Loucy (cell line): ENCODE measurements at regions not wholly inside any gene's neighbourhood (a gene's known extent, or its start where the extent isn't known, plus 50 kb on each side); places are given as distances from the start of the nearest gene placed in this dataset.

Experiments used
- H2AFZ ChIP-seq: fragments of 200-600 bp; sonication (generic); 2 replicates; pipeline ENCODE4 v1.6.0; 2016; ENCODE audit warnings: antibody characterized with exemption, mild to moderate bottlenecking, low read length, moderate library complexity
- H3F3A ChIP-seq: fragments of 200-600 bp; 2 replicates; pipeline ENCODE4 v1.6.0; 2016; ENCODE audit warnings: antibody characterized with exemption, low read depth, mild to moderate bottlenecking
- H3K27me3 ChIP-seq: fragments of 200-600 bp; sonication (generic); 2 replicates; pipeline ENCODE4 v1.6.1; 2014; ENCODE audit warnings: low read length, mild to moderate bottlenecking; ENCODE audit not compliant: insufficient read depth, poor library complexity, severe bottlenecking
- H3K36me3 ChIP-seq: fragments of 200-600 bp; sonication (generic); 2 replicates; pipeline ENCODE4 v1.6.1; 2016; ENCODE audit warnings: low read length; ENCODE audit not compliant: insufficient read depth
- H3K4me1 ChIP-seq: fragments of 200-600 bp; sonication (generic); 2 replicates; pipeline ENCODE4 v1.5.1; 2014; ENCODE audit warnings: low read length, mild to moderate bottlenecking; ENCODE audit not compliant: insufficient read depth, poor library complexity, severe bottlenecking
- H3K4me2 ChIP-seq: fragments of 200-600 bp; sonication (generic); 2 replicates; pipeline ENCODE4 v1.6.0; 2014; ENCODE audit warnings: antibody characterized with exemption, low read length, low read depth, mild to moderate bottlenecking; ENCODE audit not compliant: poor library complexity, severe bottlenecking
- H3K4me3 ChIP-seq: fragments of 200-600 bp; sonication (generic); 2 replicates; pipeline ENCODE4 v1.5.1; 2014; ENCODE audit warnings: low read length, mild to moderate bottlenecking, mixed read lengths; ENCODE audit not compliant: poor library complexity, severe bottlenecking
- H3K79me2 ChIP-seq: fragments of 200-600 bp; sonication (generic); 2 replicates; pipeline ENCODE4 v1.6.1; 2014; ENCODE audit warnings: low read length; ENCODE audit not compliant: insufficient read depth
- H3K9ac ChIP-seq: fragments of 200-600 bp; sonication (generic); 2 replicates; pipeline ENCODE4 v1.6.0; 2014; ENCODE audit warnings: mild to moderate bottlenecking, low read depth, low read length, moderate library complexity; ENCODE audit not compliant: poor library complexity, severe bottlenecking
- H3K9me2 ChIP-seq: fragments of 200-600 bp; sonication (generic); replicated peaks from 2 replicates; pipeline ENCODE4 v1.6.1; 2016; ENCODE audit warnings: low read depth, low read length, mixed read lengths
- H3K9me3 ChIP-seq: fragments of 200-600 bp; sonication (generic); 2 replicates; pipeline ENCODE4 v1.6.1; 2014; ENCODE audit warnings: mild to moderate bottlenecking, antibody characterized with exemption, low read length, low read depth; ENCODE audit not compliant: insufficient read depth
- H4K20me1 ChIP-seq: fragments of 200-600 bp; sonication (generic); 2 replicates; pipeline ENCODE4 v1.6.0; 2014; ENCODE audit warnings: antibody characterized with exemption, low read length, mild to moderate bottlenecking; ENCODE audit not compliant: insufficient read depth, poor library complexity, severe bottlenecking
- EZH2phosphoT487 ChIP-seq: fragments of 200-600 bp; IDR thresholded peaks from 2 replicates; pipeline ENCODE4 v1.6.1; 2018; ENCODE audit warnings: antibody characterized with exemption, mild to moderate bottlenecking, moderate library complexity, borderline replicate concordance
- TF ChIP-seq, protein P1 (sequence below): fragments of 200-600 bp; sonication (generic); conservative IDR thresholded peaks from 2 replicates; pipeline ENCODE4 v1.5.1; 2014; ENCODE audit warnings: mild to moderate bottlenecking, antibody characterized with exemption, low read length

DNA sequence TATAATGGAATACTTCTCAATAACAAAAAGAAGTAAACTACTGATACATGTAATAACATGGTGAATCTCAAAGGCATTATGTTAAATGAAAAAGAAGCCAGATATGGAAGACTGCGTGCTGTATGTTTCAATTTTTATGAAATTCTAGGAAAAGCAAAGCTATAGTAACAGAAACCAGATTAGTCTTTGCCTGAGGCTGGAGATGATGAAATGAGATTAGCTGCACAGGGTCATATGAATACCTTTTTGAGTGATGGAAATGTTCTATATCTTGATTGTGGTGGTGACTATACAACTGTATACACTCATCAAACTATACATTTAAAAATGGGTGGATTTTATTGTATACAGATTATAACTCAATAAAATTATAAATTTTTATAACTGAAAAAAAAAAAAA is 113.5 kb downstream of the TMEM30B start:
- Histone ChIP-seq H3K9me2 (no peaks in the 10 kb centered on the region), H4K20me1 (no peaks in the 10 kb centered on the region), H3K4me2 (no peak overlapping the region), H3K4me1 (no peaks in the 10 kb centered on the region), H3K36me3 (no peaks in the 10 kb centered on the region), H2AFZ (no peak overlapping the region), H3K4me3 (no peak overlapping the region), H3K9me3 (no peaks in the 10 kb centered on the region), H3K79me2 (no peaks in the 10 kb centered on the region), H3K27me3 (no peaks in the 10 kb centered on the region), H3K9ac (no peak overlapping the region), H3F3A (no peaks in the 10 kb centered on the region)
- TF ChIP-seq, protein P1, sequence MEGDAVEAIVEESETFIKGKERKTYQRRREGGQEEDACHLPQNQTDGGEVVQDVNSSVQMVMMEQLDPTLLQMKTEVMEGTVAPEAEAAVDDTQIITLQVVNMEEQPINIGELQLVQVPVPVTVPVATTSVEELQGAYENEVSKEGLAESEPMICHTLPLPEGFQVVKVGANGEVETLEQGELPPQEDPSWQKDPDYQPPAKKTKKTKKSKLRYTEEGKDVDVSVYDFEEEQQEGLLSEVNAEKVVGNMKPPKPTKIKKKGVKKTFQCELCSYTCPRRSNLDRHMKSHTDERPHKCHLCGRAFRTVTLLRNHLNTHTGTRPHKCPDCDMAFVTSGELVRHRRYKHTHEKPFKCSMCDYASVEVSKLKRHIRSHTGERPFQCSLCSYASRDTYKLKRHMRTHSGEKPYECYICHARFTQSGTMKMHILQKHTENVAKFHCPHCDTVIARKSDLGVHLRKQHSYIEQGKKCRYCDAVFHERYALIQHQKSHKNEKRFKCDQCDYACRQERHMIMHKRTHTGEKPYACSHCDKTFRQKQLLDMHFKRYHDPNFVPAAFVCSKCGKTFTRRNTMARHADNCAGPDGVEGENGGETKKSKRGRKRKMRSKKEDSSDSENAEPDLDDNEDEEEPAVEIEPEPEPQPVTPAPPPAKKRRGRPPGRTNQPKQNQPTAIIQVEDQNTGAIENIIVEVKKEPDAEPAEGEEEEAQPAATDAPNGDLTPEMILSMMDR: no peak
- no peak for TF ChIP-seq EZH2phosphoT487

DNA sequence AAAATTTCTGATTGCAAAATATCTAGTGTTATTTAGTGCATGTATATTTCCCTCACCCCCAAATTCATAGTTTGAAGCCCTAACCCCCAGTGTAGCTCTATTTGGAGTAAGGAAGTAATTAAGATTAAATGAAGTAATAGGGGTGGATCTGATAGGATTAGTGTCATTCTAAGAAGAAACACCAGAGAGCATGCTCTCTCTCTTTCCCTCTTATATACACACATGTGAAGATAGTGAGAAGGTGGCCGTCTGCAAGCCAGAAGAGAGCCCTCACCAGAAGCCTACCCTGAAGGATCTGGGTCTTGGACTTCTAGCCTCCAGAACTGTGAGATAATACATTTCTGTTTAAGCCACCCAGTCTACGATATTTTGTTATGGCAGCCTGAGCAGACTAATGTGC is 120.3 kb downstream of the TMEM30B start:
- Histone ChIP-seq H3K36me3 (no peaks in the 10 kb centered on the region), H3K9ac (no peak overlapping the region), H3K27me3 (no peaks in the 10 kb centered on the region), H4K20me1 (no peaks in the 10 kb centered on the region), H3K4me3 (no peak overlapping the region), H3K4me1 (no peaks in the 10 kb centered on the region), H2AFZ (no peak overlapping the region), H3K9me3 (no peaks in the 10 kb centered on the region), H3K9me2 (no peaks in the 10 kb centered on the region), H3K79me2 (no peaks in the 10 kb centered on the region), H3F3A (no peaks in the 10 kb centered on the region), H3K4me2 (no peak overlapping the region)
- TF ChIP-seq EZH2phosphoT487: no peak
- TF ChIP-seq, protein P1: no peak

DNA sequence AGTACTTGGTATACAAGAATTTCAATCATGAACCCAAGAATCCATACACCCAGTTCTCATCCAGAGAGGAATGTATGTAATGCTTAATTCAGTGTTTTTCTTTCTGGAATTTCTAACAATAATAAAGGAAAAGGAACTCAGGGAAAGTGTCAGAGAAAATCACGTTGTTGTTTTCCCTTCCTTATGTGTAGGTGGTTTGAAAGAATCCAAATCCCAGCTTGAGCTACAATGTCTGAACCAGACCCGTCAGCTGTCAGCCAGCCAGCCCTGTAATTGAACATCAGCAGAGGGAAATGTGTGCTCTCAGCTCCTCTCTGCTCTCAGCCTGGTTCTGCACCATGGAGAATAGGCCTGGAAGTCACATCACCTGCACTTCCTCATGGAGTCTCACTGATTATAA is 126.5 kb downstream of the TMEM30B start:
- Histone ChIP-seq H3K9me3 (no peaks in the 10 kb centered on the region), H3K4me1 (no peaks in the 10 kb centered on the region), H3K4me2 (no peak overlapping the region), H3K9ac (no peak overlapping the region), H2AFZ (no peak overlapping the region), H3F3A (no peaks in the 10 kb centered on the region), H3K79me2 (no peaks in the 10 kb centered on the region), H3K4me3 (no peak overlapping the region), H4K20me1 (no peaks in the 10 kb centered on the region), H3K9me2 (no peaks in the 10 kb centered on the region), H3K27me3 (no peaks in the 10 kb centered on the region), H3K36me3 (no peaks in the 10 kb centered on the region)
- TF ChIP-seq, protein P1: no peak
- TF ChIP-seq EZH2phosphoT487: no peak
